HEK293 (cell line): ENCODE measurements at regions not wholly inside any gene's neighbourhood (a gene's known extent, or its start where the extent isn't known, plus 50 kb on each side); places are given as distances from the start of the nearest gene placed in this dataset.

Experiments used
- CTCF ChIA-PET: fragments of 350-600 bp; formaldehyde crosslinking; extraction: SDS; loops from one replicate; lab custom pipeline; 2021; ENCODE audit warnings: antibody characterized with exemption; lab: Yijun Ruan, JAX
- POLR2A ChIA-PET: fragments of 300-600 bp; formaldehyde crosslinking; extraction: SDS; loops from one replicate; lab custom pipeline; 2020; ENCODE audit warnings: antibody characterized with exemption, inconsistent platforms; lab: Yijun Ruan, JAX
- H3K27ac ChIP-seq: fragments of 200-500 bp; sonication (Bioruptor generic); 2 replicates; pipeline ENCODE4 v1.5.1; 2014; ENCODE audit warnings: low read depth, low read length, control low read depth, inconsistent platforms; ENCODE audit errors: extremely low read depth
- H3K36me3 ChIP-seq, 2 experiments: fragments of 200-500 bp in 1 of 2; sonication (Bioruptor generic) in 1 of 2; 1 replicate in 1 of 2; 2 replicates in 1 of 2; pipeline ENCODE4 v1.5.1; 2014 to 2017; ENCODE audit warnings: inconsistent platforms in 2 of 2, low read length in 2 of 2; ENCODE audit not compliant: control insufficient read depth in 2 of 2, insufficient read depth in 1 of 2
- H3K4me1 ChIP-seq: fragments of 200-500 bp; sonication (Bioruptor generic); 2 replicates; pipeline ENCODE4 v1.5.1; 2014; ENCODE audit warnings: mild to moderate bottlenecking, low read length, inconsistent platforms; ENCODE audit not compliant: control insufficient read depth, insufficient read depth
- H3K4me3 ChIP-seq: 2 replicates; pipeline ENCODE4 v1.5.1; 2011; ENCODE audit warnings: low read depth, mild to moderate bottlenecking, control low read depth, low read length, moderate library complexity
- H3K9me3 ChIP-seq: fragments of 200-500 bp; sonication (Bioruptor generic); 2 replicates; pipeline ENCODE4 v1.5.1; 2014; ENCODE audit warnings: low read depth, low read length, inconsistent platforms; ENCODE audit not compliant: control insufficient read depth, insufficient read depth
- KLF10 ChIP-seq: fragments of 450-650 bp; IDR thresholded peaks from 2 replicates; pipeline ENCODE4 v1.5.1; 2018; ENCODE audit warnings: missing biosample characterization, mild to moderate bottlenecking, missing genetic modification characterization
- MYNN ChIP-seq: fragments of 450-650 bp; formaldehyde crosslinking; IDR thresholded peaks from 2 replicates; pipeline ENCODE4 v1.5.1; 2016; ENCODE audit warnings: missing biosample characterization, missing genetic modification characterization, borderline replicate concordance
- OVOL3 ChIP-seq: fragments of 450-650 bp; formaldehyde crosslinking; IDR thresholded peaks from 2 replicates; pipeline ENCODE4 v1.5.1; 2016; ENCODE audit warnings: missing biosample characterization, missing genetic modification characterization
- SP3 ChIP-seq: fragments of 450-650 bp; formaldehyde crosslinking; IDR thresholded peaks from 2 replicates; pipeline ENCODE4 v1.5.1; 2016; ENCODE audit warnings: missing biosample characterization, missing genetic modification characterization
- WT1 ChIP-seq: fragments of 450-650 bp; formaldehyde crosslinking; IDR thresholded peaks from 2 replicates; pipeline ENCODE4 v1.5.1; 2016; ENCODE audit warnings: missing biosample characterization, missing genetic modification characterization
- ZBTB17 ChIP-seq: fragments of 450-650 bp; formaldehyde crosslinking; IDR thresholded peaks from 2 replicates; pipeline ENCODE4 v1.5.1; 2016; ENCODE audit warnings: missing biosample characterization, missing genetic modification characterization
- ZFP69B ChIP-seq: fragments of 450-650 bp; formaldehyde crosslinking; IDR thresholded peaks from 2 replicates; pipeline ENCODE4 v1.5.1; 2016; ENCODE audit warnings: missing biosample characterization, missing genetic modification characterization
- ZNF24 ChIP-seq: fragments of 450-650 bp; formaldehyde crosslinking; IDR thresholded peaks from 2 replicates; pipeline ENCODE4 v1.5.1; 2016; ENCODE audit warnings: missing biosample characterization, missing genetic modification characterization
- ZNF302 ChIP-seq: fragments of 450-650 bp; formaldehyde crosslinking; IDR thresholded peaks from 2 replicates; pipeline ENCODE4 v1.5.1; 2016; ENCODE audit warnings: missing biosample characterization, missing genetic modification characterization, low read depth
- ZNF324 ChIP-seq: fragments of 450-650 bp; formaldehyde crosslinking; IDR thresholded peaks from 2 replicates; pipeline ENCODE4 v1.5.1; 2016; ENCODE audit warnings: missing biosample characterization, missing genetic modification characterization
- ZNF394 ChIP-seq: fragments of 450-650 bp; formaldehyde crosslinking; IDR thresholded peaks from 2 replicates; pipeline ENCODE4 v1.5.1; 2016; ENCODE audit warnings: missing biosample characterization, missing genetic modification characterization, mild to moderate bottlenecking, moderate library complexity, borderline replicate concordance
- ZNF501 ChIP-seq: fragments of 450-650 bp; formaldehyde crosslinking; IDR thresholded peaks from 2 replicates; pipeline ENCODE4 v1.5.1; 2016; ENCODE audit warnings: missing biosample characterization, missing genetic modification characterization
- ZNF521 ChIP-seq: fragments of 450-650 bp; formaldehyde crosslinking; IDR thresholded peaks from 2 replicates; pipeline ENCODE4 v1.5.1; 2017; ENCODE audit warnings: missing biosample characterization, mild to moderate bottlenecking, missing genetic modification characterization
- ZSCAN30 ChIP-seq: fragments of 450-650 bp; IDR thresholded peaks from 2 replicates; pipeline ENCODE4 v1.5.1; 2018; ENCODE audit warnings: missing biosample characterization, mild to moderate bottlenecking, missing genetic modification characterization, moderate library complexity
- TF ChIP-seq, protein P1 (sequence below): fragments of 450-650 bp; formaldehyde crosslinking; IDR thresholded peaks from 2 replicates; pipeline ENCODE4 v1.5.1; 2016; ENCODE audit warnings: missing biosample characterization, missing genetic modification characterization
- TF ChIP-seq, protein P2 (sequence below): fragments of 450-650 bp; formaldehyde crosslinking; IDR thresholded peaks from 2 replicates; pipeline ENCODE4 v1.5.1; 2016; ENCODE audit warnings: missing biosample characterization, missing genetic modification characterization
- TF ChIP-seq, protein P3 (sequence below): fragments of 450-650 bp; formaldehyde crosslinking; IDR thresholded peaks from 2 replicates; pipeline ENCODE4 v1.5.1; 2016; ENCODE audit warnings: missing biosample characterization, missing genetic modification characterization, low read depth
- TF ChIP-seq, protein P4 (sequence below): fragments of 450-650 bp; formaldehyde crosslinking; IDR thresholded peaks from 2 replicates; pipeline ENCODE4 v1.5.1; 2016; ENCODE audit warnings: missing biosample characterization, missing genetic modification characterization

DNA sequence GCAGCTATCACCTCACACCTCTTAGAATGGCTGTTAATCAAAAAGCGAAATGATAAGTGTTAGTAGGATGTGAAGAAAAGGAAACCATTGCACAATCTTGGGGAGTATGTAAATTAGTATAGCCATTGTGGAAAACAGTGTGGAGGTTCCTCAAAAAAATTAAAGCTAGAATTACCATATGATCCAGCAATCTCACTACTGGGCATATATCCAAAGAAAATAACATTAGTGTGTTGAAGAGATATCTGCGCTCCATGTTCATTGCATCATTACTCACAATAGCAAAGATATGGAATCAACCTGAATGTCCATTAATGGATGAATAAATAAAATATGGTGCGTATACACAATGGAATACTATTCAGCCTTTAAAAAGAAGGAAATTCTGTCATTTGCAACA lies 68.9 kb downstream of the SNRPE start:
- Histone ChIP-seq H3K36me3 (no peaks in the 10 kb centered on the region), H3K4me3 (no peak overlapping the region), H3K9me3 (no peaks in the 10 kb centered on the region), H3K27ac (no peak overlapping the region), H3K4me1 (no peaks in the 10 kb centered on the region)
- CTCF ChIA-PET = no interaction called here
- TF ChIP-seq ZNF24 (tag by site-specific recombination) (no peak), ZBTB17 (peak; percentile 23; the same call in 1 of the 2 replicates), WT1 (tag by site-specific recombination) (peak; percentile 57), ZNF394 (tag by site-specific recombination) (no peak), ZNF521 (tag by site-specific recombination) (no peak), ZSCAN30 (tag by site-specific recombination) (no peak), ZNF324 (tag by site-specific recombination) (no peak), OVOL3 (no peak), SP3 (tag by site-specific recombination) (no peak)
- TF ChIP-seq, protein P1, sequence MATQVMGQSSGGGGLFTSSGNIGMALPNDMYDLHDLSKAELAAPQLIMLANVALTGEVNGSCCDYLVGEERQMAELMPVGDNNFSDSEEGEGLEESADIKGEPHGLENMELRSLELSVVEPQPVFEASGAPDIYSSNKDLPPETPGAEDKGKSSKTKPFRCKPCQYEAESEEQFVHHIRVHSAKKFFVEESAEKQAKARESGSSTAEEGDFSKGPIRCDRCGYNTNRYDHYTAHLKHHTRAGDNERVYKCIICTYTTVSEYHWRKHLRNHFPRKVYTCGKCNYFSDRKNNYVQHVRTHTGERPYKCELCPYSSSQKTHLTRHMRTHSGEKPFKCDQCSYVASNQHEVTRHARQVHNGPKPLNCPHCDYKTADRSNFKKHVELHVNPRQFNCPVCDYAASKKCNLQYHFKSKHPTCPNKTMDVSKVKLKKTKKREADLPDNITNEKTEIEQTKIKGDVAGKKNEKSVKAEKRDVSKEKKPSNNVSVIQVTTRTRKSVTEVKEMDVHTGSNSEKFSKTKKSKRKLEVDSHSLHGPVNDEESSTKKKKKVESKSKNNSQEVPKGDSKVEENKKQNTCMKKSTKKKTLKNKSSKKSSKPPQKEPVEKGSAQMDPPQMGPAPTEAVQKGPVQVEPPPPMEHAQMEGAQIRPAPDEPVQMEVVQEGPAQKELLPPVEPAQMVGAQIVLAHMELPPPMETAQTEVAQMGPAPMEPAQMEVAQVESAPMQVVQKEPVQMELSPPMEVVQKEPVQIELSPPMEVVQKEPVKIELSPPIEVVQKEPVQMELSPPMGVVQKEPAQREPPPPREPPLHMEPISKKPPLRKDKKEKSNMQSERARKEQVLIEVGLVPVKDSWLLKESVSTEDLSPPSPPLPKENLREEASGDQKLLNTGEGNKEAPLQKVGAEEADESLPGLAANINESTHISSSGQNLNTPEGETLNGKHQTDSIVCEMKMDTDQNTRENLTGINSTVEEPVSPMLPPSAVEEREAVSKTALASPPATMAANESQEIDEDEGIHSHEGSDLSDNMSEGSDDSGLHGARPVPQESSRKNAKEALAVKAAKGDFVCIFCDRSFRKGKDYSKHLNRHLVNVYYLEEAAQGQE (tag by site-specific recombination) = no peak
- POLR2A ChIA-PET = no interaction called here

DNA sequence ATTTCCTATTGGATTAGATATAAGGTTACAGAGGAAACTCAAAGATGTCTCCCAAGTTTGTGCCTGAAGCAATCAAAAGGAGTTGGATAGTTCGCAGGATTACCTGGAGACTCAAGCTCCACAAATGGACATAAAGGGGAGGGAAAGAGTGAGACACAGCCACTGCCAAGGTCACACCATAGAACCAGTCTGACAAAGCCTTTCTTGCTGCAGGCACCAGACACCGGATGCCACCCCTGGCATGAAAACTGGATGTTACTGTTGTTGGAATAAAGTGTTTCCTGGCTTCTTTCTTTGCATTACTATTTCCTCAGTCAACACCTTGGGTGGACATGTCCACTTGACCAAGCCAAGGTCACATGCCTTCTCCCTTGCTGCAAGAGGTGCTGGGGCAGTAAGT lies 70.6 kb downstream of the SNRPE start:
- Histone ChIP-seq H3K36me3 (no peaks in the 10 kb centered on the region), H3K9me3 (no peaks in the 10 kb centered on the region)
- POLR2A ChIA-PET = no interaction called here
- TF ChIP-seq ZNF501 (tag by site-specific recombination) (no peak), MYNN (tag by site-specific recombination) (no peak), KLF10 (tag by site-specific recombination) (no peak), ZFP69B (no peak)
- TF ChIP-seq, protein P2, sequence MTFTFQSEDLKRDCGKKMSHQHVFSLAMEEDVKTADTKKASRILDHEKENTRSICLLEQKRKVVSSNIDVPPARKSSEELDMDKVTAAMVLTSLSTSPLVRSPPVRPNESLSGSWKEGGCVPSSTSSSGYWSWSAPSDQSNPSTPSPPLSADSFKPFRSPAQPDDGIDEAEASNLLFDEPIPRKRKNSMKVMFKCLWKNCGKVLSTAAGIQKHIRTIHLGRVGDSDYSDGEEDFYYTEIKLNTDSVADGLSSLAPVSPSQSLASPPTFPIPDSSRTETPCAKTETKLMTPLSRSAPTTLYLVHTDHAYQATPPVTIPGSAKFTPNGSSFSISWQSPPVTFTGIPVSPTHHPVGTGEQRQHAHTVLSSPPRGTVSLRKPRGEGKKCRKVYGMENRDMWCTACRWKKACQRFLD (tag by site-specific recombination) = no peak
- TF ChIP-seq, all 188 proteins: peak for 0
- H3K27ac ChIP-seq = no peak overlapping the region
- H3K4me3 ChIP-seq = no peak overlapping the region
- no peaks in the 10 kb centered on the region for H3K4me1 ChIP-seq
- CTCF ChIA-PET = interaction anchor here (0.8 to 1.3 kb wide), 2 partner anchors 196 to 285 kb away, joined by 3 to 5 read pairs; no protein-coding TSS in a partner anchor

DNA sequence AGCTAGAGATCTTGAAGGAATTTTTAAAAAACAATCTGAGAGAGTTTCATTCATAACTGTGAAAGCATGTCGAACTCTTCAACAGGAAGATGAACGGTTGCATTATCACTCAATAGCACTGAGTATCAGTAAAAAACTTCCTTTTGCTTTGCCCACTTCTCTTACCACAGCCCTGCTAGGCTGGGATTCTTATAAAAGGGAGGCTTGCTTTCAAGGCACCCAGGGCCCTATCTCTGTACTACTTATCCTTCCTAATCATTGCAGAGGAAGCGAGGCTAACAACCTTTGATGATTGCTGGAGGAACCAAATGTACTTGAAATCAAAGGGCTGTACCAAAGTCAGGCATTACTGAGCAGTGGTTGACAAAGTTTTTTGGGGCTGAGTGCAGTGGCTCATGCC lies 71.2 kb downstream of the SNRPE start:
- TF ChIP-seq, protein P3, sequence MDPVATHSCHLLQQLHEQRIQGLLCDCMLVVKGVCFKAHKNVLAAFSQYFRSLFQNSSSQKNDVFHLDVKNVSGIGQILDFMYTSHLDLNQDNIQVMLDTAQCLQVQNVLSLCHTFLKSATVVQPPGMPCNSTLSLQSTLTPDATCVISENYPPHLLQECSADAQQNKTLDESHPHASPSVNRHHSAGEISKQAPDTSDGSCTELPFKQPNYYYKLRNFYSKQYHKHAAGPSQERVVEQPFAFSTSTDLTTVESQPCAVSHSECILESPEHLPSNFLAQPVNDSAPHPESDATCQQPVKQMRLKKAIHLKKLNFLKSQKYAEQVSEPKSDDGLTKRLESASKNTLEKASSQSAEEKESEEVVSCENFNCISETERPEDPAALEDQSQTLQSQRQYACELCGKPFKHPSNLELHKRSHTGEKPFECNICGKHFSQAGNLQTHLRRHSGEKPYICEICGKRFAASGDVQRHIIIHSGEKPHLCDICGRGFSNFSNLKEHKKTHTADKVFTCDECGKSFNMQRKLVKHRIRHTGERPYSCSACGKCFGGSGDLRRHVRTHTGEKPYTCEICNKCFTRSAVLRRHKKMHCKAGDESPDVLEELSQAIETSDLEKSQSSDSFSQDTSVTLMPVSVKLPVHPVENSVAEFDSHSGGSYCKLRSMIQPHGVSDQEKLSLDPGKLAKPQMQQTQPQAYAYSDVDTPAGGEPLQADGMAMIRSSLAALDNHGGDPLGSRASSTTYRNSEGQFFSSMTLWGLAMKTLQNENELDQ (tag by site-specific recombination) = no peak
- TF ChIP-seq ZNF302 = no peak
- TF ChIP-seq, protein P4, sequence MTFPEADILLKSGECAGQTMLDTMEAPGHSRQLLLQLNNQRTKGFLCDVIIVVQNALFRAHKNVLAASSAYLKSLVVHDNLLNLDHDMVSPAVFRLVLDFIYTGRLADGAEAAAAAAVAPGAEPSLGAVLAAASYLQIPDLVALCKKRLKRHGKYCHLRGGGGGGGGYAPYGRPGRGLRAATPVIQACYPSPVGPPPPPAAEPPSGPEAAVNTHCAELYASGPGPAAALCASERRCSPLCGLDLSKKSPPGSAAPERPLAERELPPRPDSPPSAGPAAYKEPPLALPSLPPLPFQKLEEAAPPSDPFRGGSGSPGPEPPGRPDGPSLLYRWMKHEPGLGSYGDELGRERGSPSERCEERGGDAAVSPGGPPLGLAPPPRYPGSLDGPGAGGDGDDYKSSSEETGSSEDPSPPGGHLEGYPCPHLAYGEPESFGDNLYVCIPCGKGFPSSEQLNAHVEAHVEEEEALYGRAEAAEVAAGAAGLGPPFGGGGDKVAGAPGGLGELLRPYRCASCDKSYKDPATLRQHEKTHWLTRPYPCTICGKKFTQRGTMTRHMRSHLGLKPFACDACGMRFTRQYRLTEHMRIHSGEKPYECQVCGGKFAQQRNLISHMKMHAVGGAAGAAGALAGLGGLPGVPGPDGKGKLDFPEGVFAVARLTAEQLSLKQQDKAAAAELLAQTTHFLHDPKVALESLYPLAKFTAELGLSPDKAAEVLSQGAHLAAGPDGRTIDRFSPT = no peak
- POLR2A ChIA-PET = no interaction called here
- CTCF ChIA-PET = interaction anchor here (0.7 to 0.8 kb wide), 2 partner anchors 61 to 284 kb away, joined by 3 read pairs; no protein-coding TSS in a partner anchor
- no peaks in the 10 kb centered on the region for H3K36me3 ChIP-seq
- no peaks in the 10 kb centered on the region for H3K4me1 ChIP-seq
- H3K27ac ChIP-seq = no peak overlapping the region
- H3K4me3 ChIP-seq = no peak overlapping the region
- H3K9me3 ChIP-seq = no peaks in the 10 kb centered on the region
